NT2/D1 (cell line): ENCODE measurements at regions not wholly inside any gene's neighbourhood (a gene's known extent, or its start where the extent isn't known, plus 50 kb on each side); places are given as distances from the start of the nearest gene placed in this dataset.
"Not testable (repeated sequence)": the region's sequence is repeated elsewhere in the genome, so short reads cannot be mapped to it uniquely, and the experiment has no call there.

Experiments
- DNase-seq: peaks from one replicate; pipeline ENCODE4 v3.0.0-alpha.2; 2011; ENCODE audit warnings: low read depth, low spot score
- H3K27me3 ChIP-seq: 2 replicates; pipeline ENCODE4 v1.6.0; 2011; ENCODE audit warnings: mild to moderate bottlenecking; ENCODE audit not compliant: insufficient read length, insufficient read depth
- H3K36me3 ChIP-seq: 2 replicates; pipeline ENCODE4 v1.6.1; 2011; ENCODE audit warnings: mild to moderate bottlenecking, low read length, mixed read lengths; ENCODE audit not compliant: insufficient read depth, insufficient read length
- H3K4me1 ChIP-seq: 2 replicates; pipeline ENCODE4 v1.5.1; 2011; ENCODE audit not compliant: insufficient read depth, insufficient read length
- H3K4me3 ChIP-seq: 2 replicates; pipeline ENCODE4 v1.5.1; 2011; ENCODE audit warnings: low read depth; ENCODE audit not compliant: insufficient read length
- H3K9ac ChIP-seq: 2 replicates; pipeline ENCODE4 v1.6.0; 2011; ENCODE audit warnings: low read depth; ENCODE audit not compliant: insufficient read length
- H3K9me3 ChIP-seq: 2 replicates; pipeline ENCODE4 v1.5.1; 2011; ENCODE audit warnings: mild to moderate bottlenecking, low read length; ENCODE audit not compliant: insufficient read depth
- SUZ12 ChIP-seq: IDR thresholded peaks from 2 replicates; pipeline ENCODE4 v1.6.1; 2011; ENCODE audit not compliant: insufficient read length, insufficient read depth; ENCODE audit errors: extremely low read depth
- YY1 ChIP-seq: IDR thresholded peaks from 2 replicates; pipeline ENCODE4 v1.6.1; 2011; ENCODE audit not compliant: insufficient read length, insufficient read depth
- ZNF274 ChIP-seq: IDR thresholded peaks from 2 replicates; pipeline ENCODE4 v1.6.1; 2011; ENCODE audit warnings: mild to moderate bottlenecking, low read depth, low read length

GRCh38 chr21:23593582-23593981 is 2013.7 kb downstream of the MRPL39 start:
- no peaks in the 10 kb centered on the region for H3K9me3 ChIP-seq

GRCh38 chr21:23585419-23585818 is 2021.9 kb downstream of the MRPL39 start:
- no peak overlapping the region for H3K9ac ChIP-seq
- no peaks in the 10 kb centered on the region for H3K4me1 ChIP-seq
- TF ChIP-seq SUZ12: no peak
- TF ChIP-seq ZNF274: no peak
- TF ChIP-seq YY1: no peak
- no peaks in the 10 kb centered on the region for H3K9me3 ChIP-seq
- DNase-seq: no peak
- H3K27me3 ChIP-seq: no peaks in the 10 kb centered on the region
- H3K4me3 ChIP-seq: no peak overlapping the region
- H3K36me3 ChIP-seq: no peaks in the 10 kb centered on the region

More at GRCh38 chr21:23593582-23593981, 2013.7 kb downstream of the MRPL39 start:
- no peak for DNase-seq
- H3K4me1 ChIP-seq: no peaks in the 10 kb centered on the region
- no peaks in the 10 kb centered on the region for H3K27me3 ChIP-seq
- no peaks in the 10 kb centered on the region for H3K36me3 ChIP-seq
- no peak overlapping the region for H3K9ac ChIP-seq
- TF ChIP-seq SUZ12 (no peak), ZNF274 (no peak), YY1 (no peak)
- no peak overlapping the region for H3K4me3 ChIP-seq

GRCh38 chr21:23579573-23579972 is 2027.7 kb downstream of the MRPL39 start:
- Histone ChIP-seq H3K4me1 (no peaks in the 10 kb centered on the region), H3K27me3 (no peaks in the 10 kb centered on the region), H3K9ac (no peak overlapping the region), H3K9me3 (no peaks in the 10 kb centered on the region), H3K4me3 (no peak overlapping the region), H3K36me3 (no peaks in the 10 kb centered on the region)
- TF ChIP-seq ZNF274: no peak
- DNase-seq: no peak

GRCh38 chr21:23578027-23578426 is 2029.3 kb downstream of the MRPL39 start:
- no peaks in the 10 kb centered on the region for H3K9me3 ChIP-seq
- H3K27me3 ChIP-seq: no peaks in the 10 kb centered on the region
- no peak for DNase-seq
- TF ChIP-seq ZNF274 (no peak), SUZ12 (no peak), YY1 (no peak)
- no peak overlapping the region for H3K4me3 ChIP-seq
- no peaks in the 10 kb centered on the region for H3K36me3 ChIP-seq
- H3K9ac ChIP-seq: no peak overlapping the region
- H3K4me1 ChIP-seq: no peaks in the 10 kb centered on the region

GRCh38 chr21:23574932-23575331 is 2032.3 kb downstream of the MRPL39 start:
- no peak for DNase-seq
- Histone ChIP-seq H3K9ac (no peak overlapping the region), H3K4me1 (no peaks in the 10 kb centered on the region), H3K9me3 (no peaks in the 10 kb centered on the region), H3K36me3 (no peaks in the 10 kb centered on the region), H3K27me3 (no peaks in the 10 kb centered on the region), H3K4me3 (no peak overlapping the region)
- TF ChIP-seq ZNF274 (no peak), YY1 (no peak)

- not testable (repeated sequence) for H3K9ac ChIP-seq, H3K4me3 ChIP-seq, H3K4me1 ChIP-seq, H3K9me3 ChIP-seq, H3K36me3 ChIP-seq, H3K27me3 ChIP-seq, DNase-seq
Observed at GRCh38 chr21:23548924-23549323, 2058.4 kb downstream of the MRPL39 start.

- Histone ChIP-seq H3K4me3 (no peak overlapping the region), H3K27me3 (no peaks in the 10 kb centered on the region), H3K36me3 (no peaks in the 10 kb centered on the region), H3K9ac (no peak overlapping the region), H3K9me3 (no peaks in the 10 kb centered on the region), H3K4me1 (no peaks in the 10 kb centered on the region)
- no peak for DNase-seq
- no peak for TF ChIP-seq SUZ12
- TF ChIP-seq ZNF274: no peak
- no peak for TF ChIP-seq YY1
Observed at GRCh38 chr21:23543333-23543732, 2063.9 kb downstream of the MRPL39 start.

- no peak overlapping the region for H3K9ac ChIP-seq
- H3K27me3 ChIP-seq: no peaks in the 10 kb centered on the region
- no peaks in the 10 kb centered on the region for H3K9me3 ChIP-seq
- no peak for DNase-seq
- H3K4me3 ChIP-seq: no peak overlapping the region
- TF ChIP-seq SUZ12: no peak
- no peak for TF ChIP-seq ZNF274
- no peak for TF ChIP-seq YY1
- H3K4me1 ChIP-seq: no peaks in the 10 kb centered on the region
- no peaks in the 10 kb centered on the region for H3K36me3 ChIP-seq
Observed at GRCh38 chr21:23542097-23542496, 2065.2 kb downstream of the MRPL39 start.
